Activated naive CD8-positive, alpha-beta T cell treated with anti-CD3 and anti-CD28 coated beads, Interleukin-2, amount 10 ng/mL, durations not matched to agents 7 days and 5 days (primary cell): ENCODE measurements at regions not wholly inside any gene's neighbourhood (a gene's known extent, or its start where the extent isn't known, plus 50 kb on each side); places are given as distances from the start of the nearest gene placed in this dataset.
A peak's percentile ranks its signal among the peaks of the same experiment; 100 is the strongest.
"Not testable (repeated sequence)": the region's sequence is repeated elsewhere in the genome, so short reads cannot be mapped to it uniquely, and the experiment has no call there.

Experiments used
- ATAC-seq: fragments of 150-1000 bp; cut with Tn5 transposase; one replicate; pipeline ENCODE4 v1.10.0; 2021; ENCODE audit warnings: low read depth, moderate library complexity
- POLR2A ChIA-PET: fragments of 350-600 bp; sonication (Branson Sonifier 250); formaldehyde crosslinking; loops from one replicate; lab custom pipeline; 2021; ENCODE audit warnings: antibody characterized with exemption; lab: Charles Lee
- DNase-seq: peaks from one replicate; pipeline ENCODE4 v3.0.0; 2021
- H3K27ac Mint-ChIP-seq: one replicate; pipeline ENCODE4 v1.8.0; 2022; ENCODE audit warnings: mild to moderate bottlenecking, mixed read lengths
- H3K27me3 Mint-ChIP-seq: one replicate; pipeline ENCODE4 v1.8.0; 2022; ENCODE audit warnings: mild to moderate bottlenecking, moderate library complexity, mixed read lengths
- H3K36me3 Mint-ChIP-seq: one replicate; pipeline ENCODE4 v1.8.0; 2021; ENCODE audit warnings: mild to moderate bottlenecking, mixed read lengths
- H3K4me1 Mint-ChIP-seq: one replicate; pipeline ENCODE4 v1.8.0; 2021; ENCODE audit warnings: mixed read lengths
- H3K4me3 Mint-ChIP-seq: one replicate; pipeline ENCODE4 v1.8.0; 2022; ENCODE audit warnings: mild to moderate bottlenecking, moderate library complexity, mixed read lengths
- H3K9me3 Mint-ChIP-seq: one replicate; pipeline ENCODE4 v1.8.0; 2021; ENCODE audit warnings: mixed read lengths

DNA sequence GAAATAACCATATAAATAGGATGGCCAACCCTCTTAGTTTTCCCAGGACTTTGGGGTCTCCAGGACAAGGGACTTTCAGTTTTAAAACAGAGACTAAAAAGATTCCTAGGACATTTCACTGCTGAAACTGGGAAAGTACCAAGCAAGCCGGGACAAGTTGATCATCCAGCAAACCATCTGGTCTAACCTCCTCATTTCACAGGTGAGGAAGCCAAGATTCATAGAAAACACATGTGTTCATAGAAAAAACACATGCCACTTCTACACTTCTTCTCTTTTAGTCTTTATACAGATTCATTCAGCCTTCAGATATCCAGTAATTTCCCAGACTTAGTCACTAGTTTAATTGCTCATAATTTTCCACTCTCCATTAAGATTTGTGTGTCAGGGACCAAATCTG is 165.6 kb upstream of the CCDC54 start:
- H3K9me3 Mint-ChIP-seq: no peaks in the 10 kb centered on the region
- POLR2A ChIA-PET: no interaction called here
- no peak overlapping the region for H3K4me3 Mint-ChIP-seq
- H3K27me3 Mint-ChIP-seq: peaks cover 9% of the 10 kb centered on the region
- no peak overlapping the region for H3K27ac Mint-ChIP-seq
- no peaks in the 10 kb centered on the region for H3K4me1 Mint-ChIP-seq
- no peak for DNase-seq
- no peaks in the 10 kb centered on the region for H3K36me3 Mint-ChIP-seq
- no peak for ATAC-seq

DNA sequence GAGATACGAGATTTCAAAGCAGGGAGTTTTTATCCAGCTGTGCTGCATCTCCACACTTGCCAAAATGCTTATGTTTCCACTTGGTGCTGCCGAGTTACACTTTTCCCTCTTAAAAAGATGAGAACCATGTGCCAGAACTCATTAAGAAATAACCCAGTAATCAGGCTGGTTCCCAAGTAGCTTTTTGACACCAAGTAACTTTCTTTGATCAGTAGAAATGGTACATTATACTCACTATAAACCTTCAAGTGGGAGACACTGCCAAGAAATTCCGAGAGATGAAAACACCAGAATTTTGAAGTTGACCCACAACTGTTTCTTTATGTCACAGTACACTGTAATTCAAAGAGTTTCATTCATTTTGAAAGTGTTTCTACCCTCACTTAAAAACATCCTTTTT is 164.6 kb upstream of the CCDC54 start:
- no peak for ATAC-seq
- no peaks in the 10 kb centered on the region for H3K9me3 Mint-ChIP-seq
- H3K4me1 Mint-ChIP-seq: no peaks in the 10 kb centered on the region
- H3K27me3 Mint-ChIP-seq: peaks cover 9% of the 10 kb centered on the region
- POLR2A ChIA-PET: no interaction called here
- H3K4me3 Mint-ChIP-seq: no peak overlapping the region
- no peaks in the 10 kb centered on the region for H3K36me3 Mint-ChIP-seq
- DNase-seq: no peak
- H3K27ac Mint-ChIP-seq: no peak overlapping the region

DNA sequence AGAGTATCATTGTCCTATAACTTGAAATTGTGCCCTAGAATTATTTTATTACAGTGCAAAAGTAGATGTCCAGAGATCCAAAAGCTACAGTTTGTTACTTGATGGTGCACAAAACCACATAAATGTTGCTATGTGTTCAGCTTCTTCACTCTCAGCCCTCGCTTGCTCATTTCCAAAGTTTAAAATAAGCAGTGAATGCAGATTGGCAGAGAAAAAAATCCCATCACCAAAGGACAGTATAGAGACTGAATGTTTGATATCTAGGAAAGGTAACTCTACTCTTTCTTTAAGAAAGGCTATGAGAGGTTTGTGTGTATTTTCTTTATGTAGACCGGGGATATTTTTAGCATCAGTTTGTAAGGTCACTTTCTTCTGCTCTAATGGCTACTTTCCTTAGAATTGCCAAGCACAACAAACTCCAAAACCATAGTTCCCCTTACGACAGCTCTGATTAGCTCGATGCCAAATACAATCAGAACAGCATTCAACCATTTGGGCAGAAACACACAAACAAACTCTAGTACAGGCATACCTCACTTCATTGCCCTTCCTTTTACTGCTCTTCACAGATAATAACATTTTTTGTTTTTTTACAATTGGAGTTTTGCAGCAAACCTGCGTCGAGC is 164.1 kb upstream of the CCDC54 start:
- no peak overlapping the region for H3K4me3 Mint-ChIP-seq
- DNase-seq (no peak), ATAC-seq (no peak)
- H3K4me1 Mint-ChIP-seq: no peaks in the 10 kb centered on the region
- no peak overlapping the region for H3K27ac Mint-ChIP-seq
- H3K36me3 Mint-ChIP-seq: no peaks in the 10 kb centered on the region
- POLR2A ChIA-PET: no interaction called here
- H3K27me3 Mint-ChIP-seq: peaks cover 6% of the 10 kb centered on the region
- no peaks in the 10 kb centered on the region for H3K9me3 Mint-ChIP-seq

DNA sequence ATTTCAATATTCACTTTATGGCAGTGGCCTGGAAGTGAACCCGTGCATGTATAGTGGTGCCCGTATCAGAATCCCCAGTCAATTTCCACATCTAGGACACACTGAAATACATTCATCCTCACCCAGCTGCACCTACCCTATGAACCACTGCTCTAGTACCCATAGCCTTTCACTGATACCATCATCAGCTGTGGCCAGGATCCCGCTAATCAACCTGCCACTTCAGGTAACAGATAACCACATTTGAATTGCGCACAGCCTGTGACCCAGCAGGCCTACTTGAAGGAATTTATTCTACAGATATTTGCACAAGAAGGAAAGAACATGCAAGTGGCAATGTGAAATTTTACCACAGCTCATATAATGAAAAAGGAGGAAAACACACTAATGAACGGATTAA is 161.0 kb upstream of the CCDC54 start:
- Mint-ChIP-seq H3K27me3 (peaks cover 2% of the 10 kb centered on the region), H3K4me1 (no peaks in the 10 kb centered on the region), H3K27ac (no peak overlapping the region), H3K36me3 (no peaks in the 10 kb centered on the region), H3K4me3 (no peak overlapping the region), H3K9me3 (no peaks in the 10 kb centered on the region)
- POLR2A ChIA-PET: no interaction called here
- ATAC-seq (no peak), DNase-seq (no peak)

DNA sequence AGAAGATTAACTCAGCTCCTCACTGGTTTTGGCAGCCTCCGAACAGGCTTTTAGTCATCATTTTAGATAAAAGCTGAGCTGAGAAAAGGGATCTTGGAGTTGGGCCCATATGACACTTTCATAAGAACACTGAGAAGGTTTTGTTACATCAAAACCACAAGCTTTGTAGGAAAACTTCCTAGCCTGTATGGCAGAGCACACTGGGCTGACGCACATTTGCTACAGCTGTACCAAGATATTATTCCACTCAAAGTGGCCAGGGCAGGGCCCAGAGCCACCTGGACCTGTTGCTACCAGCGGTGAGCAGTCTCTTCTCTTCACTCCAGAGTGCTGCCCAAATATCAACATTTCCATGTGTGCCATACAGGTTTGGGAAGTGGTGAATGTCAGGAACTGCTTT is 160.5 kb upstream of the CCDC54 start:
- Mint-ChIP-seq H3K27me3 (peaks cover 1% of the 10 kb centered on the region), H3K36me3 (no peaks in the 10 kb centered on the region), H3K9me3 (no peaks in the 10 kb centered on the region), H3K4me1 (no peaks in the 10 kb centered on the region), H3K27ac (no peak overlapping the region), H3K4me3 (no peak overlapping the region)
- POLR2A ChIA-PET: no interaction called here
- DNase-seq (no peak), ATAC-seq (no peak)

DNA sequence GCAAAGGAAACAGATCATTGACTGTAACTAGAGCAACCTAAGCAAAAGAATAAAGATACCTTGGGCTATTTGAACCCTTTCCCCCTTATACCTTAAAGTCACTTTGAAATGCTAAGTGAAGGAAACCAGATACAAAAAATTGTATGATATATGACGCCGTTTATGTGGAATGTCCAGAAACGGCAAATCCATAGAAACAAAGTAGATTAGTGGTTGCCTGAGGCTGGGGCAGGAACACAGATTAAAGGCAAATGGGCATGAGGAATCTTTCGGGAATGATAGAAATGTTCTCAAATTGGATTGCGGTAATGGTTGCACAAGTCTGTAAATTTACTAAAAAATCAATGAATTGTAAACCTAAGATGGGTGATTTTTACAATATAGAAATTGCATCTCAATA is 160.1 kb upstream of the CCDC54 start:
- POLR2A ChIA-PET: no interaction called here
- H3K4me1 Mint-ChIP-seq: no peaks in the 10 kb centered on the region
- no peak overlapping the region for H3K4me3 Mint-ChIP-seq
- no peak overlapping the region for H3K27ac Mint-ChIP-seq
- H3K27me3 Mint-ChIP-seq: no peaks in the 10 kb centered on the region
- ATAC-seq (no peak), DNase-seq (no peak)
- no peaks in the 10 kb centered on the region for H3K36me3 Mint-ChIP-seq
- no peaks in the 10 kb centered on the region for H3K9me3 Mint-ChIP-seq

DNA sequence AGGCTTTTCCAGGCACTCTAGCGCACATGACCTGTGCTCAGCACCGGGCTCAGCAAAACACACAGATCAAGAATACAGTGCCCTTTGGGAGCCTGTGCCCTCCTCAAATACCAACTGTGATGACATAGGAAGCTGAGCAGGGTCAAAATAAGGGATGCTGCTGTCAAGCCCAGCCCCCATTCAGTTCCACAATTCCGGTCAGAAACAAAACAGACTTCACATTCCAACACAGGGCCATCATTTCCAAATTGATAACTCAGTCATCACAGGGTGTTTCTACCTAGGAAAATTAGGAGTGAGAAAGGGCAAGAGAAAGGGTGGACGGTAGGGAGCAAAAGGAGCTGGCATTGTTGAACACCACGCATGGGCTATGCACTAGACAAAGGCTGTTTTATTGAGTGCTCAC is 158.4 kb upstream of the CCDC54 start:
- POLR2A ChIA-PET: no interaction called here
- H3K4me3 Mint-ChIP-seq: no peak overlapping the region
- H3K36me3 Mint-ChIP-seq: no peaks in the 10 kb centered on the region
- peaks cover under 1% of the 10 kb centered on the region for H3K27me3 Mint-ChIP-seq
- H3K9me3 Mint-ChIP-seq: no peaks in the 10 kb centered on the region
- H3K27ac Mint-ChIP-seq: no peak overlapping the region
- no peak for ATAC-seq
- no peak for DNase-seq
- H3K4me1 Mint-ChIP-seq: no peaks in the 10 kb centered on the region

DNA sequence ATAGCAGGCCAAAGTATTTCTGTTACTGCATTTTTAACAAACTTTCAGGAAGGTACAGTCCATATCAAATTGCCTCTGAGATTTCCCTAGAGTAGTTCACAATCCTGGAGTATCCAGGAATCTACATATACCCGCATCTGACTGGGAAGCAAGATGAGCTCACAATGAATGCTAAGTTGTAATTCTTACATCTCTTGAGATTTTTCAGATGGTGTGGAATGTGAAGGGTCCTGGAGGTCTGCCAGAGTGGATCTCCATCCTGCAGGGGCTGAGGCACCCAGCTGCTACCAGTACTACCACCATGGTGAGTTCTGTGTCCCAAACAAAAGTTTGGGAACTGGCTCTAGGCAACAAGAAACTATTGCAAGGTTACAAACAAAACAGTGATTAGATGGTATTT is 156.7 kb upstream of the CCDC54 start:
- no peak overlapping the region for H3K27ac Mint-ChIP-seq

DNA sequence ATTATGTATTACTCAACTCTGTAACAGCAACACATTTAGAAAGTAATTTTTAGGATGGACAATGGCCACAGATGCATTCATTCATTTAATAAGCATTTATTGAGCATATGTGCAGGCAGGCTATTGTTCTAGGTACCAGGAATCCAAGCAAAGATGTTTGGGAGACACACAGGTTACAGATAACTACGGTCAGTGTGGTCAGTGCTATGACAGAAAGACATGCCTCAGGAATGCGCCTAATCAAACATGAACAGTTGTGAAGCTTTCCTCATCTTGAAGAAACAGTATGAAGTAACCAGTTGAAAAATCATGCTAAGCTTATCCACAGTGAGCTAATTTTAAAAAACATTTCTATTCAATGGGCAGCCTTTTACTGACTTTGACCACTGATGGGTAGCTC is 155.4 kb upstream of the CCDC54 start:
- Mint-ChIP-seq H3K4me3 (no peak overlapping the region), H3K27ac (no peak overlapping the region), H3K27me3 (peaks cover 4% of the 10 kb centered on the region), H3K4me1 (no peaks in the 10 kb centered on the region), H3K9me3 (no peaks in the 10 kb centered on the region), H3K36me3 (no peaks in the 10 kb centered on the region)
- ATAC-seq (no peak), DNase-seq (no peak)
- POLR2A ChIA-PET: no interaction called here

More for the DNA sequence above, 156.7 kb upstream of the CCDC54 start:
- Mint-ChIP-seq H3K9me3 (no peaks in the 10 kb centered on the region), H3K4me1 (no peaks in the 10 kb centered on the region), H3K4me3 (no peak overlapping the region), H3K36me3 (no peaks in the 10 kb centered on the region), H3K27me3 (peaks cover 4% of the 10 kb centered on the region)
- DNase-seq (no peak), ATAC-seq (no peak)
- POLR2A ChIA-PET: no interaction called here

DNA sequence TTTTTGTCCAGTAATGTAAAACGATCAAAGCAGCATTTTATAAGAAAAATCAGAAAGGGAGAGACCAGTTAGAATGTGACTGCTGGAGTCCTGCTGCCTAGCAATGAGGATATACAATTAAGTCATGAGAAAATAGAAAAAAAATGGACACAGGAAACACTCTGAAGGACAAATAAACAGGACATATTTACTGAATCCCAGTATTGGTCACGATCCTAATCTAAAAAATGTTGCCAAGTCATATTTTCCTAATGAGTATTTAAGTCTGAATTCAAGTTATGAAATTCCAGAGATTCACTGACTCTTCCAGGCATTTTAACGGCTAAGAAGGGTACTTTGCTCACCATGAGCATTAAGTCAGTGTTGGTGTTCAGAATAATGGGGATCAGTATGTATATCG is 154.3 kb upstream of the CCDC54 start:
- DNase-seq (no peak), ATAC-seq (no peak)
- Mint-ChIP-seq H3K4me3 (no peak overlapping the region), H3K9me3 (no peaks in the 10 kb centered on the region), H3K27ac (no peak overlapping the region), H3K4me1 (no peaks in the 10 kb centered on the region), H3K36me3 (no peaks in the 10 kb centered on the region), H3K27me3 (peaks cover 8% of the 10 kb centered on the region)
- POLR2A ChIA-PET: no interaction called here

DNA sequence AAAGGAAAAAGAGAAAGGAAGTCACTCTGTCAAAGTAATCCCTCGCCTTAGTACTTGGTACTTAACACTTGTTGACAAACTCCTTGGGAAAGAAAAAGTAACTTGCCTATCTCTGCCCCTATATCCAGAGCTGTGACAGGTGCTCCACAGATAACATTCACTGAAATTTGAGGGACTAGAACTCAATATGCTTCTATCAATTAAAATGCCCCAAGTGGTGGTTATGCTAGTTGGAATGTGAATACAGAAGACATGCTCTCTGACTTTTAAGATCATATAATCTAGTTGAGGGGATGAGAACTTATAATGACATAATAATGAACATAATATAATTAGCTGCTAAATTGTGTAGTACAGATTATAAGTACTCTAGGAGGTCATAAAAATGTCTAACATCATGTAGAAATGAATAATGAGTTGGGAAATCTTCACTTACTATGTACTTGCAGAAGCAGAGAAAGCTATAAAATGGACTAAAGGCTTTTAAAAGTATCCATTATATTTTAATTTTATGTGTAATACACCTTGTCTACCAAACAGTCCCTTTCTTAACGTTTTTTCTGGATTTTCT is 153.1 kb upstream of the CCDC54 start:
- H3K27ac Mint-ChIP-seq: no peak overlapping the region
- H3K9me3 Mint-ChIP-seq: no peaks in the 10 kb centered on the region
- no peaks in the 10 kb centered on the region for H3K4me1 Mint-ChIP-seq
- POLR2A ChIA-PET: no interaction called here
- H3K4me3 Mint-ChIP-seq: no peak overlapping the region
- peaks cover 8% of the 10 kb centered on the region for H3K27me3 Mint-ChIP-seq
- DNase-seq (no peak), ATAC-seq (no peak)
- H3K36me3 Mint-ChIP-seq: no peaks in the 10 kb centered on the region

DNA sequence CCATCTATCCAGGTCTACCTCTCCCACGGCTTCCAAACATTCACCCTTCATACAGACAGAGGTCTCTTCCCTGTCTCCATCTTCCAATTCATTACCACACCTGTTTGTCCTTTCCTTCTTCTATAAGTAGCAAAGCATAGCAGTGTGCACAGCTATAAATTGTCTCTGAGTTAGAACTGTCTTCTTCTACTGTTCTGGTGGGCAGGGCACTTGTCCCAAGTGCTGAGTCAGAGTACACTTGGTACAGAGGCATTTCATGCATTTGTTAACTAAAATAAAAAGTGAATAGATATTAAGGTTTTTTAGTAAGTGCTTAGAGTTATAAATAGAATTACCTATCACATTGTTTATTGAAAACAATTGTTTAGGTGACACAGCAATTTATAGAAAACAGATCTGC is 150.1 kb upstream of the CCDC54 start:
- no peak for DNase-seq
- H3K4me3 Mint-ChIP-seq: no peak overlapping the region
- no peak overlapping the region for H3K27ac Mint-ChIP-seq
- no peaks in the 10 kb centered on the region for H3K9me3 Mint-ChIP-seq
- H3K4me1 Mint-ChIP-seq: no peaks in the 10 kb centered on the region
- H3K27me3 Mint-ChIP-seq: peaks cover 19% of the 10 kb centered on the region
- ATAC-seq: no peak
- POLR2A ChIA-PET: no interaction called here
- no peaks in the 10 kb centered on the region for H3K36me3 Mint-ChIP-seq

DNA sequence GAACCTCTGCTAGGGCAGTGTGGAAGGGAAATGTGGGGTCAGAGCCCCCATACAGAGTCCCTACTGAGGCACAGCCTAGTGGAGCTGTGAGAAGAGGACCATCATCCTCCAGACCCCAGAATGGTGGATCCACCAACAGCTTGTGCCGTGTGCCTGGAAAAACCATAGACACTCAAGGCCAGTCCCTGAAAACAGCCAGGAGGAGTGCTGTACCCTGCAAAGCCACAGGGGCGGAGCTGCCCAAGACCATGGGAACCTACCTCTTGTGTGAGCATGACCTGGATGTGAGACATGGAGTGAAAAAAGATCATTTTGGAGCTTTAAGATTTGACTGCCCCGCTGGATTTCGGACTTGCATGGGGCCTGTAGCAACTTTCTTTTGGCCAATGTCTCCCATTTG is 143.4 kb upstream of the CCDC54 start:
- H3K9me3 Mint-ChIP-seq, H3K4me3 Mint-ChIP-seq, H3K27ac Mint-ChIP-seq, ATAC-seq, H3K4me1 Mint-ChIP-seq, DNase-seq, POLR2A ChIA-PET, H3K36me3 Mint-ChIP-seq: not testable (repeated sequence)
- peaks cover 25% of the 10 kb centered on the region for H3K27me3 Mint-ChIP-seq

DNA sequence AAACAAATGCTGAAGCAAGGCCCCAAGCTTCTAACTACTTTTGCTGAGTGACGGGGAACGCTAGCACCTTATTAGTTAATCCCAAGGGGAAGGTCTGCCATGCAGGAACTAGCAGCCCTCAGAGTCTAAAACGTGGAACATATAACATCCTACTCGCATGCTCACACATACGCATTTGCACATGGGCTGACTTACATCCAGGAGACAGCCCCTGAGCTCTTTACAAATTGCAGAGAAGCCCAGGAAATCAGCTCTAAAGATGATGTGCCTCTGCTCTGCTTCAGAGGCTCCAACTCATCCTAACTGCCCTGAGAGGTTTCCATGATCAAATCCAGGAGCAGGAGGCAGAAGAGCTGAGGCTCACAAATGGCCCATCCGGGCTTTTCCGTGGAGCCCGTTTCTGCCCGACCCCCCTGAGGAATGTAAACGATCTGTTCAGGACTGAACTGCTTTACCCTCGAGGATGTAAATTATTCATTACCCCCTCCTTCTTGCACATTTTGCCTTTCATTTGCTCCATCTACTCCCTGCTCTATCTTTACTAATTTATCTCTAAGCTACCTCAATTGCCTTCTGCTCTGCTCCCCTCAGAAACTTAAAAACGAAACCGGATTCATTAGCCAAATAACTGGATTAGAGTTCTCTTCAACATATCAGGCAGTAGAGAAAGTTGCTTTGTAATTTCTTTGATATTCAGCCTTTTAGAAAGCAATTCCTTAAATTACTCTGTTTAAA is 141.9 kb upstream of the CCDC54 start:
- Mint-ChIP-seq H3K27ac (peak overlapping the region; percentile 44), H3K36me3 (no peaks in the 10 kb centered on the region), H3K9me3 (no peaks in the 10 kb centered on the region), H3K4me3 (peak overlapping the region; percentile 75), H3K27me3 (peaks cover 23% of the 10 kb centered on the region), H3K4me1 (peaks cover 6% of the 10 kb centered on the region)
- peak; percentile 11 for ATAC-seq
- no peak for DNase-seq
- POLR2A ChIA-PET: interaction anchor here (0.6 kb wide), 1 partner anchor 289 kb away, joined by 3 read pairs; no protein-coding TSS in a partner anchor
